HCT116 (cell line): ENCODE measurements at regions not wholly inside any gene's neighbourhood (a gene's known extent, or its start where the extent isn't known, plus 50 kb on each side); places are given as distances from the start of the nearest gene placed in this dataset.
"Not testable (repeated sequence)": the region's sequence is repeated elsewhere in the genome, so short reads cannot be mapped to it uniquely, and the experiment has no call there.

Source experiments
- CTCF ChIP-seq, 3 experiments: fragments of 200-600 bp in 1 of 3; sonication (generic) in 1 of 3; IDR thresholded peaks in 2 of 3; conservative IDR thresholded peaks in 1 of 3; 2 replicates each; pipeline ENCODE4 v1.5.1; 2012 to 2017; ENCODE audit warnings: low read depth in 2 of 3, low read length in 2 of 3, antibody characterized with exemption in 1 of 3, borderline replicate concordance in 1 of 3, control low read depth in 1 of 3, mild to moderate bottlenecking in 1 of 3, mixed read lengths in 1 of 3, mixed run types in 1 of 3, moderate library complexity in 1 of 3; ENCODE audit not compliant: insufficient read depth in 1 of 3
- RAD21 ChIP-seq: IDR thresholded peaks from 2 replicates; pipeline ENCODE4 v1.6.1; 2012; ENCODE audit warnings: low read depth, mild to moderate bottlenecking
- ZFX ChIP-seq: fragments of 450-650 bp; IDR thresholded peaks from 2 replicates; pipeline ENCODE4 v1.6.1; 2017
- ZNF274 ChIP-seq: fragments of 200-500 bp; sonication (Bioruptor generic); IDR thresholded peaks from 2 replicates; pipeline ENCODE4 v1.6.1; 2014; ENCODE audit warnings: mild to moderate bottlenecking, low read depth, low read length, inconsistent platforms

DNA sequence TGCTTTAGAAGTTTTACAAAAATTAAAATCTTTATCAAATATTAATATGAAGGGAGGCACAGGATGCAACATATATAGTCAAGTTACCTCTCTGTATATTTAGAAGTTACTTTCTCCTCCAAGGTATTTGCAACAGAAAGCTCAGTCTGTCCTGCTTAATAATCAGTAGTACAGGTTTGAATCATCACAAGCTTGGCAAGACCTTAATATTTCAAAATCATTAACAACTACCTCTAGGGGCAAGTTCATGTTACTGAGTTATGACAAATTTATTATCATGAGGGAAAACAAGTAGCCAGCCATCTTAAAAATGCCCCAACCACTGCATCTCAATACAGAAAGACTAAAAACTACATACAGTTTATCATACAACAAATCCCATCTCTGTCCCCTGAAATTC, 116.0 kb downstream of the PMAIP1 start:
- not testable (repeated sequence) for TF ChIP-seq CTCF (IDR thresholded peaks at IDR 0.05 in 2 of 3, conservative IDR thresholded peaks at IDR 0.05 in 1 of 3; ENCODE audit: borderline replicate concordance in 1 of 3, insufficient read depth in 1 of 3, low read depth in 2 of 3, low read length in 2 of 3); ZNF274; ZFX; RAD21
